Activated T-cell treated with anti-CD3 and anti-CD28 coated beads, Interleukin-2, amount 50 U/mL, for 72 hours (primary cell): ENCODE measurements at regions not wholly inside any gene's neighbourhood (a gene's known extent, or its start where the extent isn't known, plus 50 kb on each side); places are given as distances from the start of the nearest gene placed in this dataset.

Source experiments
- ATAC-seq, 2 donors: fragments of 150-1000 bp; cut with Tn5 transposase; replicated peaks in 1 of 2; 2 replicates each; pipeline ENCODE4 v1.10.0; 2021; ENCODE audit warnings: moderate library complexity in 2 of 2, mild to moderate bottlenecking in 1 of 2
- DNase-seq, 2 donors: peaks; one replicate each; pipeline ENCODE4 v3.0.0; 2021 to 2022; ENCODE audit warnings: mixed read lengths in 1 of 2
- H3K27ac Mint-ChIP-seq: one replicate; pipeline ENCODE4 v1.8.0; 2022; ENCODE audit warnings: mild to moderate bottlenecking, moderate library complexity, mixed read lengths
- H3K27me3 Mint-ChIP-seq: one replicate; pipeline ENCODE4 v1.8.0; 2022; ENCODE audit warnings: low read depth, mixed read lengths
- H3K36me3 Mint-ChIP-seq, 2 donors: one replicate each; pipeline ENCODE4 v1.8.0; 2022; ENCODE audit warnings: mixed read lengths in 2 of 2, mild to moderate bottlenecking in 1 of 2; ENCODE audit not compliant: insufficient read depth in 2 of 2
- H3K4me1 Mint-ChIP-seq: one replicate; pipeline ENCODE4 v1.8.0; 2022; ENCODE audit warnings: low read depth, mixed read lengths
- H3K4me3 Mint-ChIP-seq, 2 donors: one replicate each; pipeline ENCODE4 v1.8.0; 2022; ENCODE audit warnings: mild to moderate bottlenecking in 2 of 2, mixed read lengths in 2 of 2, moderate library complexity in 2 of 2
- H3K9me3 Mint-ChIP-seq, 2 donors: one replicate each; pipeline ENCODE4 v1.8.0; 2022; ENCODE audit warnings: mixed read lengths in 2 of 2

DNA sequence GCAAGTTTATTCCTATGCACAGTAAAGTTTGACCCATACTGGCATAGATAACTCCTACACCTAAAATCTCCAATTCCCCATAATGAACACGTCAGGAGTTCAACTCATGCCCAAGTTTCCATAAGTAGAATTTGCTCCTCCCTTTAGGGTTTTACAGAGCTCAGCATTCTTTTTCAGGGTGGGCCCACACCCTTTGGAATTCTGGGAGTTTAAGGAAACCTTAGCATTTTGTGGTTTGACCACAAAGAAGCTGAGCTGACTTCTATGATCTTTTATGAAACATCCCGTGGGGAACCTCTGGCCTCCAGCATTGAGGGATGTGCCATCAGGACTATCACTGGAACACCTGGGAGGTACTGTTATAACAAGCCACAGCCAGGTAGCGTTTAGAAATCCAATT lies 220.6 kb upstream of the MAP3K1 start:
- H3K4me1 Mint-ChIP-seq = peaks cover 22% of the 10 kb centered on the region
- no peaks in the 10 kb centered on the region for H3K9me3 Mint-ChIP-seq
- no peak overlapping the region for H3K4me3 Mint-ChIP-seq
- no peak overlapping the region for H3K27ac Mint-ChIP-seq
- no peak for ATAC-seq
- DNase-seq = no peak
- no peaks in the 10 kb centered on the region for H3K36me3 Mint-ChIP-seq
- H3K27me3 Mint-ChIP-seq = no peaks in the 10 kb centered on the region

DNA sequence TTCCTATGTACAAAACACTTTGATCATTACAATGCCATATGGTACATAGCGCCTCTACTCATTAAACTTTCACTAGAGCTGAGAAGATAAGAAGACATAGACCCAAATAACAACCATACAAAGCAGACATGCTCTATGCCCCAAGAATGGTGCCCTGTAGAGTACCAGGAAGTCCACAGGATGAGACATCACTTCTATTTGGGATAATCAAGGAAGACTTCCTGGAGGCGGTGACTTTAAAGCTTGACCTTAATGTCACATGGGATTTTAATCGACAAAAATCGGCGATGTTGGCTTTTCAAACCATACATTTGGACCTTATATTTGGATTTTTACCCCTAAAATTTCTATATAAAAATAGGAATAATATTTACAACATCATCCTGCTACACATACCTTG lies 224.3 kb upstream of the MAP3K1 start:
- H3K27ac Mint-ChIP-seq = no peak overlapping the region
- no peaks in the 10 kb centered on the region for H3K9me3 Mint-ChIP-seq
- peaks cover under 1% of the 10 kb centered on the region for H3K27me3 Mint-ChIP-seq
- DNase-seq (no peak), ATAC-seq (no peak)
- peaks cover 41% of the 10 kb centered on the region for H3K4me1 Mint-ChIP-seq
- H3K4me3 Mint-ChIP-seq = no peak overlapping the region
- no peaks in the 10 kb centered on the region for H3K36me3 Mint-ChIP-seq

GRCh38 chr5:56589481-56589860 lies 225.9 kb upstream of the MAP3K1 start:
- no peak for DNase-seq
- H3K4me1 Mint-ChIP-seq = peaks cover 50% of the 10 kb centered on the region
- peak overlapping the region in 1 of 2 donors; percentile 42 for H3K4me3 Mint-ChIP-seq
- H3K27ac Mint-ChIP-seq = no peak overlapping the region
- no peak for ATAC-seq
- H3K9me3 Mint-ChIP-seq = no peaks in the 10 kb centered on the region
- H3K27me3 Mint-ChIP-seq = peaks cover 7% of the 10 kb centered on the region
- no peaks in the 10 kb centered on the region for H3K36me3 Mint-ChIP-seq

- DNase-seq (peak; percentile 39 to 49), ATAC-seq (peak; percentile 89 to 90)
- peak overlapping the region; percentile 39 to 42 for H3K4me3 Mint-ChIP-seq
- no peaks in the 10 kb centered on the region for H3K36me3 Mint-ChIP-seq
- H3K27me3 Mint-ChIP-seq = peaks cover 7% of the 10 kb centered on the region
- no peaks in the 10 kb centered on the region for H3K9me3 Mint-ChIP-seq
- H3K4me1 Mint-ChIP-seq = peaks cover 50% of the 10 kb centered on the region
- peak overlapping the region; percentile 61 for H3K27ac Mint-ChIP-seq
Observed at GRCh38 chr5:56588636-56589480, 226.5 kb upstream of the MAP3K1 start.

GRCh38 chr5:56588131-56588487 lies 227.2 kb upstream of the MAP3K1 start:
- H3K27ac Mint-ChIP-seq = peak overlapping the region; percentile 43
- peaks cover 7% of the 10 kb centered on the region for H3K27me3 Mint-ChIP-seq
- H3K4me1 Mint-ChIP-seq = peaks cover 50% of the 10 kb centered on the region
- ATAC-seq (no peak), DNase-seq (no peak)
- no peaks in the 10 kb centered on the region for H3K36me3 Mint-ChIP-seq
- H3K4me3 Mint-ChIP-seq = peak overlapping the region; percentile 33 to 47
- H3K9me3 Mint-ChIP-seq = no peaks in the 10 kb centered on the region

GRCh38 chr5:56587381-56588130 lies 227.8 kb upstream of the MAP3K1 start:
- no peaks in the 10 kb centered on the region for H3K9me3 Mint-ChIP-seq
- peaks cover 50% of the 10 kb centered on the region for H3K4me1 Mint-ChIP-seq
- ATAC-seq (no peak), DNase-seq (no peak)
- H3K27me3 Mint-ChIP-seq = peaks cover 7% of the 10 kb centered on the region
- peak overlapping the region; percentile 43 for H3K27ac Mint-ChIP-seq
- H3K4me3 Mint-ChIP-seq = peak overlapping the region; percentile 33 to 47
- H3K36me3 Mint-ChIP-seq = no peaks in the 10 kb centered on the region

GRCh38 chr5:56585999-56586691 lies 229.2 kb upstream of the MAP3K1 start:
- no peak overlapping the region for H3K27ac Mint-ChIP-seq
- H3K4me1 Mint-ChIP-seq = peaks cover 42% of the 10 kb centered on the region
- H3K27me3 Mint-ChIP-seq = peaks cover 7% of the 10 kb centered on the region
- peak overlapping the region; percentile 56 to 58 for H3K4me3 Mint-ChIP-seq
- no peaks in the 10 kb centered on the region for H3K36me3 Mint-ChIP-seq
- no peak for ATAC-seq
- DNase-seq = no peak
- peaks cover 3 to 4% of the 10 kb centered on the region in 2 donors for H3K9me3 Mint-ChIP-seq

- ATAC-seq (no peak), DNase-seq (no peak)
- Mint-ChIP-seq H3K9me3 (peaks cover 4 to 5% of the 10 kb centered on the region in 2 donors), H3K4me3 (no peak overlapping the region), H3K4me1 (peaks cover 42% of the 10 kb centered on the region), H3K36me3 (no peaks in the 10 kb centered on the region), H3K27ac (no peak overlapping the region), H3K27me3 (peaks cover 7% of the 10 kb centered on the region)
Observed at GRCh38 chr5:56585461-56585860, 229.9 kb upstream of the MAP3K1 start.

DNA sequence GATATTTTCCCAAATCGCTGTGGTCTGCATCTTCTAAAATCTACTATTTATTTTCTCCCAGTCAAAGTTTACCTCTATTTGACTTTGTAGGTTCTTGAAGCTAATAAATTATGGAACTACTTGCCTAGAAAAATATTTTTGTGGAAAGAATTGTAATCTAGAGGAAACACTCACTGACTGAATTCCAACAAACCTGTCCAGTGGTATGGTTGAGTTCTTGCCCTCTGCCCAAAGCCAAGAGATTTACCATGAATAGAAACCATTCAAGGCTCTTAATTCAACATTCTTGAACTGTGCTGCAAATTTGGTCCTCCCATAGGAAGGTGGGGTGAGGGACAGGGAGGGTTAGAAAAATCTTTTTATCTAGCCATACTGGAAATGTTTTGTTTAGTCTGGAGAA lies 233.9 kb upstream of the MAP3K1 start:
- H3K27me3 Mint-ChIP-seq = peaks cover 7% of the 10 kb centered on the region
- H3K9me3 Mint-ChIP-seq = peaks cover 4 to 8% of the 10 kb centered on the region in 2 donors
- ATAC-seq = no peak
- H3K36me3 Mint-ChIP-seq = no peaks in the 10 kb centered on the region
- H3K27ac Mint-ChIP-seq = no peak overlapping the region
- no peak overlapping the region for H3K4me3 Mint-ChIP-seq
- no peak for DNase-seq
- H3K4me1 Mint-ChIP-seq = peaks cover 12% of the 10 kb centered on the region

- Mint-ChIP-seq H3K4me3 (no peak overlapping the region), H3K9me3 (peaks cover 4 to 8% of the 10 kb centered on the region in 2 donors), H3K4me1 (peaks cover 6% of the 10 kb centered on the region), H3K36me3 (no peaks in the 10 kb centered on the region), H3K27me3 (peaks cover 4% of the 10 kb centered on the region), H3K27ac (no peak overlapping the region)
- DNase-seq (no peak), ATAC-seq (no peak)
Observed at GRCh38 chr5:56580864-56581263, 234.5 kb upstream of the MAP3K1 start.

GRCh38 chr5:56575821-56576220 lies 239.5 kb upstream of the MAP3K1 start:
- Mint-ChIP-seq H3K4me3 (no peak overlapping the region), H3K27me3 (no peaks in the 10 kb centered on the region), H3K27ac (no peak overlapping the region), H3K9me3 (peaks cover 0 to 9% of the 10 kb centered on the region in 2 donors), H3K4me1 (no peaks in the 10 kb centered on the region), H3K36me3 (peaks cover 0 to 3% of the 10 kb centered on the region in 2 donors)
- ATAC-seq (peak; percentile 65 to 66), DNase-seq (no peak)

GRCh38 chr5:56574778-56575177 lies 240.6 kb upstream of the MAP3K1 start:
- Mint-ChIP-seq H3K4me1 (no peaks in the 10 kb centered on the region), H3K27me3 (no peaks in the 10 kb centered on the region), H3K27ac (no peak overlapping the region), H3K9me3 (peaks cover 0 to 4% of the 10 kb centered on the region in 2 donors), H3K4me3 (no peak overlapping the region), H3K36me3 (peaks cover 0 to 3% of the 10 kb centered on the region in 2 donors)
- ATAC-seq (no peak), DNase-seq (no peak)

DNA sequence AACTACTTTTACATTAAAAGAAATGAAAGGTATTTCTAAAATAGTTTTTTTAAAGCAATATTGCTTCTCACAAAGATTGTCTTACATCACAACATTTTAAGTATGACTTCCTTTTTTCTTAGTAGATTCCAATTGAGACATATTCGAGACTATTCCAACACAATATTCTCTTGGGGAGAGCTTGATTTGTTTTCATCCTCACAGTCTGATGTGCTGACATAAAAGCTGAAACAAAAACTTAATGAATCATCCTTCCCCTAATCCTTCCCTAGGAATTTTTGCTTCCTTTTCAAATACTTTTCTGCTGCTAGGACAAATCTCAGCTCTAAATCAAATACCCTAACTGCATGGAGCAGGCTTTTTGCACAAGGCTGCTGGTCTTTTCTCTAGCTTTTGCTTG lies 245.8 kb upstream of the MAP3K1 start:
- H3K36me3 Mint-ChIP-seq = peaks cover 0 to 3% of the 10 kb centered on the region in 2 donors
- H3K4me3 Mint-ChIP-seq = no peak overlapping the region
- no peak for DNase-seq
- ATAC-seq = no peak
- H3K27me3 Mint-ChIP-seq = no peaks in the 10 kb centered on the region
- H3K4me1 Mint-ChIP-seq = peaks cover 6% of the 10 kb centered on the region
- H3K27ac Mint-ChIP-seq = no peak overlapping the region
- peaks cover 0 to 4% of the 10 kb centered on the region in 2 donors for H3K9me3 Mint-ChIP-seq
